Gastrocnemius medialis (tissue), 4 donors: ENCODE measurements at regions not wholly inside any gene's neighbourhood (a gene's known extent, or its start where the extent isn't known, plus 50 kb on each side); places are given as distances from the start of the nearest gene placed in this dataset.
"Not testable (repeated sequence)": the region's sequence is repeated elsewhere in the genome, so short reads cannot be mapped to it uniquely, and the experiment has no call there.

Experiments
- POLR2A ChIP-seq, 2 donors: fragments of 450-650 bp; IDR thresholded peaks; one replicate each; pipeline ENCODE4 v1.6.1; 2017; ENCODE audit warnings: antibody characterized with exemption in 2 of 2, mild to moderate bottlenecking in 2 of 2, moderate library complexity in 2 of 2
- TF ChIP-seq, protein P1 (sequence below), 5 experiments: fragments of 450-650 bp in 3 of 5; fragments of 200-600 bp in 2 of 5; sonication (generic) in 2 of 5; IDR thresholded peaks in 4 of 5; conservative IDR thresholded peaks in 1 of 5; 1 replicate in 4 of 5; 2 replicates in 1 of 5; pipeline ENCODE4 v1.5.1; 2016 to 2019; ENCODE audit warnings: antibody characterized with exemption in 5 of 5, mild to moderate bottlenecking in 3 of 5, moderate library complexity in 3 of 5

DNA sequence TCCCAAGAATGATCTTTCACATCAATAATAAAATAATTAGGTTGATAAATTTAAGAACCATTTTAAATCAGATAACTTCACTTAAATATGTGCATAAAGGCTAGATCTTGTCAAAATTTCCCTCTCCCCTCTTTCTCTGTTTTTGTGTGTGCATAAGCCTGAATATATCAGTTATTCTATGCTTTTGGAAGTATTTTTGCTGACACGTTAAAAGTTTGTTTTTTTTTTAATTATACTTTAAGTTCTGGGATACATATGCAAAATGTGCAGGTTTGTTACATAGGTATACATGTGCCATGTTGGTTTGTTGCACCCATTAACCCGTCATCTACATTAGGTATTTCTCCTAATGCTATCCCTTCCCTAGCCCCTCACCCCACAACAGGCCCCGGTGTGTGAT lies 391.2 kb downstream of the UTRN start:
- TF ChIP-seq, protein P1, sequence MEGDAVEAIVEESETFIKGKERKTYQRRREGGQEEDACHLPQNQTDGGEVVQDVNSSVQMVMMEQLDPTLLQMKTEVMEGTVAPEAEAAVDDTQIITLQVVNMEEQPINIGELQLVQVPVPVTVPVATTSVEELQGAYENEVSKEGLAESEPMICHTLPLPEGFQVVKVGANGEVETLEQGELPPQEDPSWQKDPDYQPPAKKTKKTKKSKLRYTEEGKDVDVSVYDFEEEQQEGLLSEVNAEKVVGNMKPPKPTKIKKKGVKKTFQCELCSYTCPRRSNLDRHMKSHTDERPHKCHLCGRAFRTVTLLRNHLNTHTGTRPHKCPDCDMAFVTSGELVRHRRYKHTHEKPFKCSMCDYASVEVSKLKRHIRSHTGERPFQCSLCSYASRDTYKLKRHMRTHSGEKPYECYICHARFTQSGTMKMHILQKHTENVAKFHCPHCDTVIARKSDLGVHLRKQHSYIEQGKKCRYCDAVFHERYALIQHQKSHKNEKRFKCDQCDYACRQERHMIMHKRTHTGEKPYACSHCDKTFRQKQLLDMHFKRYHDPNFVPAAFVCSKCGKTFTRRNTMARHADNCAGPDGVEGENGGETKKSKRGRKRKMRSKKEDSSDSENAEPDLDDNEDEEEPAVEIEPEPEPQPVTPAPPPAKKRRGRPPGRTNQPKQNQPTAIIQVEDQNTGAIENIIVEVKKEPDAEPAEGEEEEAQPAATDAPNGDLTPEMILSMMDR (IDR thresholded peaks at IDR 0.05 in 4 of 5, conservative IDR thresholded peaks at IDR 0.05 in 1 of 5), result not testable (repeated sequence)
- not testable (repeated sequence) for TF ChIP-seq POLR2A (IDR thresholded peaks at IDR 0.05)
